NCI-H2029 treated with DMSO at 0.1 percent for 48 hours (cell line): ENCODE measurements at regions not wholly inside any gene's neighbourhood (a gene's known extent, or its start where the extent isn't known, plus 50 kb on each side); places are given as distances from the start of the nearest gene placed in this dataset.

Experiments used
- DNase-seq: peaks from one replicate; lab custom pipeline; 2025; lab: John Stamatoyannopoulos, UW

GRCh38 chr17:79219208-79219935 lies 144.7 kb downstream of the ENGASE start:
- DNase-seq = no peak

GRCh38 chr17:79218825-79219200 lies 144.2 kb downstream of the ENGASE start:
- DNase-seq = no peak

DNA sequence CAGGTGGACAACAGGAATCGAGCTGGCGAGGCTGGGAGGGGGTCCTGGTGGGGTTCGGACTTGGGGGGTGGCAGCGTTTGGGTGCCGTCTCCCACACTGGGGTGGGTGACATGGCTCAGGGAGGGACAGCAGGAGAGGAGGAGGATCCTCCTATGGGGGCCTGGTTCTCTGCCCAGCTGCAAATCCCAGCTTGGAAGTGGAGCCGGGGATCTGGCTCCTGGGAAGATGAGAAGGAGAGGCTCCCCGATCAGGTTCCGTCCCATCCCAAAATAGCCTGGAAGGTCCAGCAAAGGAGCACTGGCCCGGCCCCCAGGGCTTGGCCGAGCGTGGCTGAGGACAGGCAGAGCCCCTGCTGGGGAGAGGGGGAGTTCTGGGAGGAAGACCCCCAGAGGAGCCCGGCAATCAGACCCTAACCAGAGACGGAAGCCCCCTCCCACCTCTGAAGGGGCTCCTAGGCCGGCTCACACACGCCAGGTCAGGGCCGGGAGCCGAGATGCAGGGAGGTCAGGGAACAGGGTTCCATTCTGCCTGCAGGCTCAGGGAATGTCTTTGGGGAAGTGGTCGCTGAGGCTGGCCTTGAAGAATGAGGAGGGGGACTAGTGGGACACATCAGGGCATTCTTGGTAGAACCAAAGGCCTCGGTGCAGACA lies 143.7 kb downstream of the ENGASE start:
- DNase-seq = no peak

- no peak for DNase-seq
Observed at GRCh38 chr17:79217473-79218135, 143.0 kb downstream of the ENGASE start.

DNA sequence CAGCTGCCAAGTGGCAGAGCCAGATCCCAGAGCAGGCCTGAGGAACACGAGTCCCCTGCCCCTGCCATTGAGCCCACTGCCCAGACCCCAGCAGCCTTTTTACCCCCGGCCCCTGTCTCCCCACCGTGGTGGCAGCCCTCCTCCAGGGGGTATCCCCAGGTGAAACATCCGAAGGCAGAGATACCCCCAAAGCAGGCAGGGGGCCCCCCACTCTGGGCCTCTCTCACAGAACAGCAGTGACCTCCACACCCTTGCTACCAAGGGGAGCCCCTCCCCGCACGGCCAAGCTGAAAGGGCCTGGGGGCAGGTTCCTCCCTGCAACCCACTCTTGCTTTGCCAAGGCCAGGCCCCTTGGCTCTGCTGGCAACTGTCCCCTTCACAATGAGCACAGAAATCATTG lies 142.2 kb downstream of the ENGASE start:
- DNase-seq = no peak

GRCh38 chr17:79216391-79216790 lies 141.8 kb downstream of the ENGASE start:
- DNase-seq = no peak

DNA sequence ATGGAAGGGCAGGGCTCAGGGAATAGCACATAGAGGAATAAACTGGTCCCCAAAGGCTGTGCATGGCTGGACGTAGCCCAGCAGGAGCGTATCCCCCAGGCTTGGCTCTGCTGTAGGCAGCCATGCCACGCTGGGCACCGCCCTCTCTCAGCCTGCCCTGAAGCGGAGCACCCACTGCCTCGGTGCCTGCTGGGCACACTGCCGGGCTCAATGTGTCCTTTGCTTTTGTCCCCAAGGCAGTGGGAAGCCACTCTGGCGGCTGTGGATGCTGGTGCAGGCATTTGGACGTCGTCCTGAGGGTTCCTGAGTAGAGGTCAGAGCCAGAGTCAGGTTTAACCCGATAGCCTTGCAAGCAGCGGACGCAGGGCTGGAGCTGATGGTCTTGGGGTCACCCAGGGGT lies 141.0 kb downstream of the ENGASE start:
- no peak for DNase-seq

- DNase-seq = no peak
Observed at GRCh38 chr17:79214940-79215604, 140.4 kb downstream of the ENGASE start.

GRCh38 chr17:79214459-79214858 lies 139.8 kb downstream of the ENGASE start:
- DNase-seq = no peak

DNA sequence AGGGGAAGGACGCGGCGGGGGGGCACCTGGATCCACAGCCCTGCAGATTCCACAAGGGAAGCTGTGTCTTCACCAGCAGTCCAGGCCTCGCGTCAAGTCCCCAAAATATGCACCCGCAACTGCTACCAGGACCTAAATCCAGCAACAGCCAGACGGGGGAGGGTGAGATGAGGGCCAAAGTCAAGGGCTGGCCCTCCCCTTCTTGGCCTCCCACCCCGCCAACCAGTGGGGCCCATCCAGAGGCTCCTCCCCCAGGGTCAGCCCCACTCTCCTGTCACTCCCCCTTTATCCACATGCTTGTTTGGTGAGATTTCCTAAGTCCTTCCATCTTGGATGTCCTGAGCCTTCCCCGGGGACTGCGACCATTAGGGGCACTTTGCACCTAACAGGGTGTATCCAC lies 138.7 kb downstream of the ENGASE start:
- no peak for DNase-seq

DNA sequence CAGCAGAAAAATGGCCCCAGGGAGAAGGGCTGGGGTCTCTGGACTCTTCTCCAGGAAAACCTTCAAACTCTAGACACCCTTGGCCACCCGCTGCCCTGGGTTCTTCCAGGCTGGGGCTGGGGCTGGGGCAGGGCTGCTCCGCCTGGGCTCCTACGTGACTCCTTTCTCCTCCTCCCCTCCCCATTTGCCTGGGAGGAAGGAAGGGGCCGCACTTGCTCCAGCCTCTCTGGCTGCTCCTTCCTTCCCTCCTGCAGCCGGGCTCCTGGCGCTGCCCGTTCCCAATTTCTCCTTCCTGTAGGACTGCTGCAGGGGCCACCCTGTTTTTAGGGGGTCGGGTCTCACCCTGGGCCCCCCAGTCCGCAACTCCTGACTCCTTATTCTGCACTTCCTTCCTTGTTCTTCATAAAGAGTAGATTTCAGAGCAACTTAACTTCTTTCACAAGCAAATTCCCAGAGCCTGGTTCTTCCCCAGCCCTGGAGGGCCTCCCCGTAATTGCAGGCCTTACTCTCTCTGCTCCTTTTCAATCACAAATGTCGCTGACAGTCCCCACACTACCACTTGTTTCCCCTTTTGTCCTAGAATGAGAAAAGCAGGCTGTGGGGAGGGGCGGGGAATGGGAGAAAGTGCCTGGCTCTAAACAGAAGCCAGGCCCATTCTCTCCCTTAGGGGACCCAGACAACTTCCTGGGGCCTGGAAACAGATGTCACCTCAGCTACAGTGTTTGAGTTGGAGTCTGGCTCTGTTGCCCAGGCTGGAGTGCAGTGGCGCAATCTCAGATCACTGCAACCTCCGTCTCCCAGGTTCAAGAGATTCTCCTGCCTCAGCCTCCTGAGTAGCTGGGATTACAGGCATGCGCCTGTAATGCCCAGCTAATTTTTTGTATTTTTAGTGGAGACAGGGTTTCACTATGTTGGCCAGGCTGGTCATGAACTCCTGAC lies 137.8 kb downstream of the ENGASE start:
- DNase-seq = no peak

DNA sequence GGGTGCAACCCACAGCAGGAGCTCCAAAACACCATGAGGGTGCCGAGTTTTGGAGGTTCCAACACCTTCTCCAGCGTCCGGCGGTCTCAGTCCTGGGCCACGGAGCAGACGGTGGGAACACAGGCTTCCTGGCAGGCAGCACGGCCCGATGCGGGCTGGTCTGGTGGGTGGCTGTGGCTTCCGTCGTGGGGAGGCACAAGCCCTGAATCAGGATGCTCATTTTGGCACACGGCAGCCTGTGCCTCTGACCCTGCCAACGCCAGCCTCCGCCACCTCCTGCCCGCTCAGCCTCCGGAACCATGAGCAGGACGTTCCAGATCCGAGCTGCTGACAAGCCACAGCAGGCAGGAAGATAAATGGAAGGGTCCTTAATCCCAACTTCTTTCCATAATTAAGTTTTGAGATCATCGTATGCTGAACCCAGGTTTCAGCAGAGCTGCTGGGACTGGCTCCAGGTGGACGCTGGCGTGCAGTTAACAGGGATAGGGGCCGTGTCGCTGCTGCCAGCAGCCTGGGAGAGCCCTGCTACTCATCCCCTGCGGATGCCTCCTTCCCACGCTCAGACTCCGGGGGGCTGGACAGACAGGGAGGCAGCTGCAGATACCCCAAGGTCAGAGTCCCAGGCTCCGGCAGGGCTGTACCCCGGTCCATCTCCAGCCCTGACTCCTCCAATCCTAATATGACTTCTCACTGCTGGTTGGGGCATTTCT lies 136.6 kb downstream of the ENGASE start:
- no peak for DNase-seq

DNA sequence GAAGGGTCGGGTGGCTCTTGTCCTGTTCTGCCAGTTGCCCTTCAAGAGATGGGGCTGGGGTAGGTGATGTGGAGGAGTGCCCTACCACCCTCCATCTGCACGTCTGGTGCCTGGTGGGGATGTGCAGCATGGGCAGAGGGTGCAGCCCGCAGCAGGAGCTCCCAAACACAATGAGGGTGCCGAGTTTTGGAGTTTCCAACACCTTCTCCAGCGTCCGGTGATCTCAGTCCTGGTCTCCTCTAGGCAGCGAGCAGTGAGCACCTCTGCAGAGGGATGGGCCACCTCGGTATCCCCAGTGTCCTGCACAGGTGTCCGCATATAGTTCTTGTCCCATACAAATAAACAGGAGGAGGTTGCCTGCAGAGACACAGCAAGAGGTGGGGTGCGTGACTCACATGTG lies 136.0 kb downstream of the ENGASE start:
- no peak for DNase-seq

DNA sequence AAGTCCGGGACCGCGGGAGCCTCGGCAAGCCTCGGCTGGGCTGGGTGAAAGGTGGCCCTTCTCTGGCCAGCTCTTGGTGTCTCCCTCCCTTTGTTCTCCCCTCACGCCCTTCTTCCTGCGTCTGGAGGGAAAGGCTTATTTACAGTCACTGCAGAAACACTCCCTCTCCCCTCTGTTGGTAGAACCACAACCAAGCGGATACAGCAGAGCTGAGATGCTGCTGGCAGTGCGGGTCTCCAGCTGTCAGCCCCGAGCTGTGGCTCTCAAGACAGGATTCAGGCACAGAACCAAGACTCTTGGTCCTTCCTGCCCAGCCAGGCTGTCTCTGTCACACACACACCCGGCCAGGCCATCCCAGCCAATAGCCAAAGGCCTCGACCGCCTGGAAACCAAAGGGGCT lies 133.3 kb downstream of the ENGASE start:
- DNase-seq = no peak

DNA sequence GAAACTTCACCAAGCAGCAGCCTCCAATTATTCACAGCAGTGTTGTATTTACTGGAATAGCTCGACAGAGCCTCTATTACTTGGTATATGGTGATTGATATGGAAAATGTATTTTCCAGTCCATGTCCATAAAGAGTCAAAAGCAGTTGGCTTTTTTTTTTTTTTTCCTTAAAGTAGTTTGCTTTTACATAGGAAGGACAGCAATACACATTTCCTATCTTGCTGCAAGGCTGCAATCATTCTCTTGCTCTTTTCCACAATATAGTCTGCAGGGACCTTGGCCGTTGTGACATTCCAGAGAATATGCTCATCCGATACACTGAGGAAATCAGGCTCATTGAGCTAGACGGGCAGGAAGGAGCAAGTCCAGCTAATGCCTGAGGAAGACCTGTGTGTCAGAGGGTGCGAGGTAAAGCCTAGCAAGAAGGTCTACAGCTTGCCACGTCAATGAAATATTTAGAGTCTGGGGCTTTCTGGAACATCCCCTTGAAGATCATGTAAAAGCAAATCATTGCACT lies 131.1 kb downstream of the ENGASE start:
- DNase-seq = no peak

- DNase-seq = no peak
Observed at GRCh38 chr17:79204261-79204660, 129.6 kb downstream of the ENGASE start.

GRCh38 chr17:79203657-79204056 lies 129.0 kb downstream of the ENGASE start:
- no peak for DNase-seq

GRCh38 chr17:79203016-79203415 lies 128.4 kb downstream of the ENGASE start:
- no peak for DNase-seq

DNA sequence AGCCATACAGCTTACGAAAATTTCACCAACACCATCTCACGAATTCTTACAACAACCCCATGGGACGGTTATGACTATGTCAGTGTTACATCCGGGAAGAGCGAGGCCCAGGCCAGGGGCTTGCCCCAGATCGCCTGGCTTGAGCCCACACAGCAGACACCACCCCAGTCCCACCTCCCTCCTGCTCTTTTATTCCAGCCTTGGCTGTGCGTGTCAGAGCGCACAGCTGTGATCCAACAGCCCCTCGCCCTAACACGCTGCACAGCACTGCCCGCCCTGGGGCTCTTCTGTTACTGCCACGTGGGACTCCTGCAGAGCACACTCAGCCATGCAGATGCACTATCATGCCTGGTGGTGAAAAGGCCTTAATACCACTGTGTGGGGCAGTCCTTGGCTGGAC lies 127.9 kb downstream of the ENGASE start:
- DNase-seq = no peak

DNA sequence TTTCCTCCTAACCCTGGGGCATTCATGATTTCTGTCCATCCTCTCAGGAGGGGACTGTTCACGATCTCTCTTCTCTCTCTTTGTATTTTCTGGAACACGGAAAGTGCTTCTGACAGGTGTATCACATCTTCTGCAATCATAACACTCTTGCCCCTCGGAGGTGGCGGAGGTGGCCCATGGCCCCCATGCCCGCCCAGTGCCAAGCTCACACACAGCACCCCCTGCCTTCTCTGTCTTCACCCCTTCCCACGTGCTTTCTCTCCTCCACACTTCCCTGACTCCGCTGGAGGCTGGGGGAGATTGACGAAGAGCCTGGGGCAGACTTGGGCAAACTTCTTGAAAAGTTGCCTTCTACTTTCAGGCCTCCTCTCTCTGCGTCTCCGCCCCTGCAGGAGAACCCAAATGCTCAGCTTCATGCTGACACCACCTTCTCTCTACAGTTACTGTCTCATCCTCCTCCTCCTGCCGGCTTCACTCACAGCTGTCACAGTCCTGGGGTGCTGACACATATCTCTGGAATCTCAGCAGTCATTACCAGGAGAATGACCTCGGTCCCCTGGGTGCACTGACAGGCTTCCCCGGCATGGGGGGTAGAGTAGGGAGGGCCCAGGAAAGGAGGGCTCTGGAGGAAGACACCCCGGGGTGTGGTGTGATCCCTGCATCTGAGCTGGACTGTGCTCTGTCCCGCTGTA lies 127.1 kb downstream of the ENGASE start:
- no peak for DNase-seq
